Natural killer cell treated with Interleukin-12 subunit alpha and Interleukin-12 subunit beta and Interleukin-15 and Interleukin-18, amount 100 ng/mL, for 72 hours (primary cell): ENCODE measurements at regions not wholly inside any gene's neighbourhood (a gene's known extent, or its start where the extent isn't known, plus 50 kb on each side); places are given as distances from the start of the nearest gene placed in this dataset.

ENCODE experiments used
- ATAC-seq, 2 donors: fragments of 150-1000 bp; cut with Tn5 transposase in 1 of 2; sonication (Bioruptor Pico), chemical (Tn5 transposase) in 1 of 2; 2 replicates each; pipeline ENCODE4 v1.10.0; 2021
- DNase-seq: peaks from one replicate; pipeline ENCODE4 v3.0.0; 2022; ENCODE audit warnings: low spot score
- H3K27ac Mint-ChIP-seq, 2 donors: 1 replicate in 1 of 2; 2 replicates in 1 of 2; pipeline ENCODE4 v1.8.0; 2022; ENCODE audit warnings: mixed read lengths in 2 of 2, mild to moderate bottlenecking in 1 of 2, moderate library complexity in 1 of 2
- H3K27me3 Mint-ChIP-seq, 2 donors: 1 replicate in 1 of 2; 2 replicates in 1 of 2; pipeline ENCODE4 v1.8.0; 2022; ENCODE audit warnings: mixed read lengths in 2 of 2
- H3K36me3 Mint-ChIP-seq: one replicate; pipeline ENCODE4 v1.8.0; 2022; ENCODE audit warnings: mixed read lengths
- H3K4me1 Mint-ChIP-seq, 2 donors: 1 replicate in 1 of 2; 2 replicates in 1 of 2; pipeline ENCODE4 v1.8.0; 2022; ENCODE audit warnings: low read depth in 2 of 2, mixed read lengths in 2 of 2, mild to moderate bottlenecking in 1 of 2
- H3K4me3 Mint-ChIP-seq: one replicate; pipeline ENCODE4 v1.8.0; 2022; ENCODE audit warnings: mixed read lengths
- H3K9me3 Mint-ChIP-seq: 2 replicates; pipeline ENCODE4 v1.8.0; 2022; ENCODE audit warnings: mixed read lengths

DNA sequence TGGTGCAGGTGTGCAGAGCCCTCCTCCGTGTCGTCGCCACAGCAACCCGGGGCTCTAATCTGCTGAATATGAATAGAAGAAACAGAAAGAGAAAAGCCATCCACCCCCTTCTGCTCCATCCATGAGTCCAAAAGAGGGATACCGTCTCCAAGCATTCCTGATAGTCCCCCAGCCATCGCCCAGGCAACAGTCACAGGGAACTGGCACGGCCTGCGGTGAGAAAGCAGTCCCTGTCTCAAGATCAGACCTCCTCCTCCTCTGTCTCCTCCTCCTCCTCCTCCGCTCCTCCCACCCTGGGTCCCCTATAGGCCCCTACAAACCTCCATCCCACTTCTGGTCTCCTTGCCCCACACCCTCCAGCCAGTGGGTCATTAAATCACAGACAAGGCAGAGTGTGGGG lies 308.1 kb upstream of the MPDZ start:
- ATAC-seq (no peak), DNase-seq (no peak)
- Mint-ChIP-seq H3K27me3 (no peaks in the 10 kb centered on the region), H3K36me3 (no peaks in the 10 kb centered on the region), H3K4me1 (no peaks in the 10 kb centered on the region), H3K9me3 (peaks cover 11% of the 10 kb centered on the region), H3K4me3 (no peak overlapping the region), H3K27ac (no peak overlapping the region)

DNA sequence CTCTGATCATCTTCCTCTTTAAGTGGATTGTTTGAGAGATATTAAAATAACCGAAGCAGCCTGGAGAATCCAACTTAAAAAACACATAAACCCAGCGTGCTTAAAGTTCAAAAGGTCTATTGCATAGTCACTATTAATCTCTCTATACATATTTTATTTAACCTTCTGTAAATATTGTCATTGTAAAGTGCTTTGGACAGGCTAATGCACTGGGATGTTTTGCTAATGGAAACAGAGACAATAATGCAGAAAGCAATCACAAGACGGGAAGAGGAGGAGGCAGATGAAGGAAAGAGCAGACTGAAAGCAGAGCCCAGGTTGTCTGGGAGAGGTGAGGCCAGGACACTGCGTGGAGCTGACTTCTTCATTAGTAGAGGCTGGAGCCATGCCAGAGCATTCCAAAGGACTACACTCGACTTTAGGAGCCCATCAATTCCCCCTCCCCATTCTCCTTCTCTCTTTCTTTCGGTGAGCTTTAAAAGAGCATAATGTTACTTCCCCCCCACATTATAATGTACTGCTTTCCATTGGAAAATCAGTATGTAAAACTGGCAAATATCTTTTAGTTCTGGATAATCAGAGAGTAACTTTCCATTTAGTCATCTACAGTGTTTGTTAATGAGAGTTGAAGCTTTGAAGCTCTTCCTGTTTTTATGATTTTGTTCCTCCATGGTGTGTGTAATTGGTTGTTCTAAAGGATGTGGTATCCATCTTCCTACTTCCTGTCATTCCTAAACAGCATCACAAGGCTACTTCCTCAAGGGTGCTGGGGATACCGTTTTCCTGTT lies 307.3 kb upstream of the MPDZ start:
- no peaks in the 10 kb centered on the region for H3K4me1 Mint-ChIP-seq
- no peak overlapping the region for H3K27ac Mint-ChIP-seq
- DNase-seq (no peak), ATAC-seq (no peak)
- no peak overlapping the region for H3K4me3 Mint-ChIP-seq
- H3K27me3 Mint-ChIP-seq, result no peaks in the 10 kb centered on the region
- H3K9me3 Mint-ChIP-seq, result peaks cover 8% of the 10 kb centered on the region
- H3K36me3 Mint-ChIP-seq, result no peaks in the 10 kb centered on the region

DNA sequence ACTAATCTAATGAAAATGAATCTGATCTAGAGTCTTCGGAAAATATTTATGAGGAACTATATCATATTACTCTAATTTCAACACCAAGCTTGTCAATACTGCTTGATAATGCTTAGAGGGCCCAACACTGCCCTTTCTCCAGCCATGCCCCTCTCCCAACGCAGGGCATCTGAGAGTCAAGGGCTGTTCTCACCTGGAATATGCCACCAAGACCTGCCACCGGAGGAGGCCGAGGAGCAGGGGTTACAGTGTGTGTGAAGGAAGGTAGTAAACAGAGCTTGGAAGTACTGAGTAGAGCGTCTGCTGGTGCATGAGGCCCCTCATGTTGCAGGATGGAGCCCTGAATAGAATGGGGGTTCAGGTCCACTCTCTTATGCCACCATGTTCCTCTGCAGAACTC lies 301.3 kb upstream of the MPDZ start:
- no peak overlapping the region for H3K27ac Mint-ChIP-seq

DNA sequence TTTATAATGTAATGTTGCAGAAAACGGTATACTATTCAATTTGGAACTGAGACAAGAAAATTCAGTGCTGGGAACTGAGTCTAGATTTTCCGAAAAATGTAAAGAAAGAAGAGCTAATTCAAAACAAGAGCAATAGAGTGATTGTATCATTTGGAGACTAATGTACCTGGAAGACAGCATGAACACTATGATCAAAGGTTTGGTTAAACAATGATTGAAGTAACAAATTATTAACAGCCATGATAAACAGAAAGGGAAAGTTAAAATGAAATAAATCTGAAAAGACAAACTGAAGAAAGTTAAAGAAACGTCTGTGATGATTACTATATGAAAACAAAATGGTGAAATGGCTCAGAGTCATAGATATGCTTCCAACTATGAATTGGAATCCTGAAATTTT lies 300.6 kb upstream of the MPDZ start:
- Mint-ChIP-seq H3K9me3 (peaks cover 14% of the 10 kb centered on the region), H3K36me3 (no peaks in the 10 kb centered on the region), H3K27ac (no peak overlapping the region), H3K4me3 (no peak overlapping the region), H3K27me3 (no peaks in the 10 kb centered on the region), H3K4me1 (no peaks in the 10 kb centered on the region)
- ATAC-seq (no peak), DNase-seq (no peak)

More for the DNA sequence above, 301.3 kb upstream of the MPDZ start:
- no peak for DNase-seq
- Mint-ChIP-seq H3K9me3 (peaks cover 14% of the 10 kb centered on the region), H3K4me1 (no peaks in the 10 kb centered on the region), H3K27me3 (no peaks in the 10 kb centered on the region), H3K4me3 (no peak overlapping the region), H3K36me3 (no peaks in the 10 kb centered on the region)
- no peak for ATAC-seq

DNA sequence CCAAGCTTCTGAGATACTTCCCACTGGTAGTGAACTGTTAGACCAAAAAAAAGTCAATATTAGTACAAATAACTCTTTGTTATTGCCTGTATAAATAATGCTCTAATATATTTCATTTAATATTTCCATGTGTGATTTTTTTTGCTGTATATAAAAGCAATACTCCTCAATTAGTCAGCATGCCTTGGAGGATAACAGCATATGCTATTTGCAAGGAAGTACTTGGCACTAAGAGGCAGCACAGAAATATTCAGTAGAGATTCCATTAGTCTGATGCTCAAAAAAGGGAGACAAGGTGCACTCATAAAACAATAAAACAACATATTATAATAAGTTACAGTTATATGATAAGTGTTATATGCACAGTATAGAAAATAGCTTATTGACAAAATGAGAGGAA lies 296.6 kb upstream of the MPDZ start:
- H3K36me3 Mint-ChIP-seq, result no peaks in the 10 kb centered on the region
- no peaks in the 10 kb centered on the region for H3K4me1 Mint-ChIP-seq
- ATAC-seq (no peak), DNase-seq (no peak)
- H3K27ac Mint-ChIP-seq, result no peak overlapping the region
- H3K4me3 Mint-ChIP-seq, result no peak overlapping the region
- H3K9me3 Mint-ChIP-seq, result peaks cover 11% of the 10 kb centered on the region
- no peaks in the 10 kb centered on the region for H3K27me3 Mint-ChIP-seq

DNA sequence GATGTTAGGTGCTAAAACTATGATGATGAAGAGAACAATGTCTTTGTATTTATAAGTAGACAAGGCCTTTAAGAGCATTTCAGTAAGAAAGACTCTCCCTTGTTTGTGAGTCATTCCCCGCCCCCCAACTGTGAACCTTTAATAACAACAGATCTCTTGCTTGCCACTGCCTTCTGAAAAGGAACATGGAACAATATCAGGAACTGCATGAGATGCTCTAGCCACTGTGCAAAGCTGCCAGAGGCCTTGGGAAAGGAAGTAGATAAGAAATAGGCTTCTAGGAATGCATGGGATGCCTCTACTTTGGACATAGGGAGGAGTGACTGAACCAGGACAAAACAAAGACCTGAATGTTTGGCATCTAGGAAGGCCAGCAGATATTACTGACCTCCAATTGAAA lies 296.1 kb upstream of the MPDZ start:
- Mint-ChIP-seq H3K27me3 (no peaks in the 10 kb centered on the region), H3K36me3 (no peaks in the 10 kb centered on the region), H3K4me1 (no peaks in the 10 kb centered on the region), H3K4me3 (no peak overlapping the region), H3K27ac (no peak overlapping the region), H3K9me3 (peaks cover 11% of the 10 kb centered on the region)
- DNase-seq, result no peak
- ATAC-seq, result no peak

DNA sequence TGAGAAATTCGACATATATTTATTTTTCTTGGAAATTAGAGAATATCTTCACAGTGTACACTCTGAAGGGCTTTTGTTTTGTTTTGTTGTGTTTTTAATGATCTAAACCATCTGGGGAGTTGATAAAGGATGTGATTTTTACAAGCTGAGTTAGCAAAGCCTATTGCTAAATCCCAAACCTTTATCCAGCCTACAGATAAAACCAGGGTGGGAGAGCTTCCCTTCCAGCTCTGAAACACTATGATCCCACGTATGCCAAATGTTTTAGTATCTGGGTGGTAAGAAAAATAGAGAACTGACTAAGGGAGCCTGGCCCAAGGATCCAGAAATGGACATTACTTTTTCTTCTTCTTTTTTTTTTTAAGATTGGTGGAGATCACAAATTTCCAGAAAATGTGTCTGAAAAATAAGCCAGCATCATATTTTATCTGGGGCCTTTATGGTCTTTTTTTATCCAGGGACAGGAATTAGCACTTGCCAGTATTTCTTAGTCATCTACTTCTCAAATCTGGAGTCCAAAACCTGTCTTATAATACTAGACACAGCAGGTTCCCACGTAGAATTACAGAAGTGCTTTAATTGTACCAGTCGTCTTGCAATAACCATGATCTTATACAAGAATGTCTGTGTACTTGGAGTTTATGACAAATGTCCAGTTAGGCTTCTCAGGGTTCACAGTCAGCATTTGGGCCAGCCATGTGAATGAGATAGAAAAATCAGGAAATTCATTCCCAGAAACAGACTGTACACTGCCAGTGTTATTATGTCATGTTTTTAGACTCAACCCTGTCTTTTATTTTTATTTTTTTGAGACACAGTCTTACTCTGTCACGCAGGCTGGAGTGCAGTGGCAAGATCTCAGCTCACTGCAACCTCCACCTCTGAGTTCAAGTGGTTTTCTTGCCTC lies 290.8 kb upstream of the MPDZ start:
- ATAC-seq, result no peak
- no peaks in the 10 kb centered on the region for H3K4me1 Mint-ChIP-seq
- no peak for DNase-seq
- no peak overlapping the region for H3K4me3 Mint-ChIP-seq
- peaks cover 5% of the 10 kb centered on the region for H3K9me3 Mint-ChIP-seq
- no peaks in the 10 kb centered on the region for H3K27me3 Mint-ChIP-seq
- no peak overlapping the region for H3K27ac Mint-ChIP-seq
- H3K36me3 Mint-ChIP-seq, result no peaks in the 10 kb centered on the region

DNA sequence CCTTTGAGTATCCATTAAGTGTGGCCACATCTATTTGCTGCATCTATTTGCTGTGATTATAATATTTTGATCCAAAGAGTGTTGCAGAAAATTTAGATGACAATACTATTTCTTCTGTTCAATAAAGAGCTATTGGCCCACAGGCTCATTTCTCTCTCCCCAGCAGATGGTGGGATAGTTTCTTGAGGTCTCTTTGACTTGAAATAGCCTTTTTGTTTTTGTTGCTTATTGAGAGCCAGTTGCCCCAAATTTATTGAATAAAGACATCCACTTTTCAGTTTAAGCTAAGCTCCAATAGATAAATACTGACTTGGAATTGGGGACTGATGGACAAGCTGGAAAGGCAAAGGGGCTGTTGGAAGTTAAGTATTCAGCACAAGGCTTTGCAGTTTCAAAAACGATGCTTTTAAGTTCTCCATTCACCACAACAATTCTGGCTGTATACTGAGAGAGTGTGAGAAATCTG lies 290.1 kb upstream of the MPDZ start:
- DNase-seq (no peak), ATAC-seq (no peak)
- Mint-ChIP-seq H3K27me3 (no peaks in the 10 kb centered on the region), H3K9me3 (peaks cover 5% of the 10 kb centered on the region), H3K4me1 (no peaks in the 10 kb centered on the region), H3K27ac (no peak overlapping the region), H3K36me3 (no peaks in the 10 kb centered on the region), H3K4me3 (no peak overlapping the region)

DNA sequence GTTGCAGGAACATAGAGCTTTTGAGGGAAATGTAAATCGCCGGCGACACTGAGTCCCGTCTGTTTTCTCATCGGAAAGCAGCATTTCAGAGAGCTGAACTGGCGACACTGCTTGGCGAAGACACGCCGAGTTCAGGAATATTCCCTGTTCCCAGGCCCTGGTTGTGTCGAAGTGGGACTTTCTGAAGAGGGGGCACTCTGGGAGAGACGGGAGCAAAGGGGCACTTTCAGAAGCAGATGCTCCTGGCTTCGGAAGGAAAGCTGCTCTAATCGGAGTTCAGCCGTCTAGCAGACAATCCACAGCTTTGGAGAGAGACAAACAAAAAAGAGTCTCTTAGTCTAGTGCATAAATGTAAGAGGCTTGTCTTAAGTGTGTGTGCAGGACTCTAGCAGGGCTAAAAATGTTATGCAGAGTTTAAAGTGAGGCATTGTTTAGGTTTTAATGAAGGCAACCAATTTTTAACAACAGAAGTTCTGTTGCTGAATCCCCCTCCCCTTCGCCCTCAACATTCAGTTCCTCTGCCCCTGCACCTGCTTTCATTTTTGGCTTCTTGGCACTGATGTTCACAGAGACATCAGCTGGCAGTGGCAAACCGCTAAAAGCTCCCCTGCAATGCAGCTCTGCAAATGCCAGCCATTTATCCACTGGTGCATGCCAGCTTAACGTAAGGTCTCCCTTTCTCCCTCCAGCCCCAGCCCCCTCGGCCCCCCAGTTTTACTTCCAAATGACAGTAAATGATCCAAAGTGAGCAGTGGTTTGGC lies 289.5 kb upstream of the MPDZ start:
- H3K9me3 Mint-ChIP-seq, result peaks cover 8% of the 10 kb centered on the region
- ATAC-seq (no peak), DNase-seq (no peak)
- H3K27ac Mint-ChIP-seq, result no peak overlapping the region
- no peaks in the 10 kb centered on the region for H3K4me1 Mint-ChIP-seq
- no peaks in the 10 kb centered on the region for H3K36me3 Mint-ChIP-seq
- no peaks in the 10 kb centered on the region for H3K27me3 Mint-ChIP-seq
- H3K4me3 Mint-ChIP-seq, result no peak overlapping the region

DNA sequence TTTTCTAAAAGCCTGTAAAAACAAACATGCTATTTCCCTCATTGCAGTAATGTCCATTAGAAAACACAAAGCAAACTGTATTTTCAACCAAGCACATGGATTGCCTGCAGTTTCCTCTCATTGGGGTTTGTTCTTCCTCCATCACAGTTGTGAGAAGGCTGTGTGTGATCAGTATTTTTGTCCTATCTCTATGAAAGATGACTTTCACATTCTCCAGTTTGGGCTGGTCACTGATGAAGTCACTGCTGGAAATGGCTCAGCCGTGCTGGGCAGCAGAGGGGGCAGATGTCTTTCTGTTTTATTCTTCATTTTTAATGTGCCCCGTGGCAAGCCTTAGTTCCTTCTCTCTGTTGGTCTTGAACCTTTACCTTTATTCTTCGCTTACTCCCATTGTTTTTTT lies 288.9 kb upstream of the MPDZ start:
- no peak overlapping the region for H3K4me3 Mint-ChIP-seq
- no peak for ATAC-seq
- H3K27me3 Mint-ChIP-seq, result no peaks in the 10 kb centered on the region
- no peaks in the 10 kb centered on the region for H3K36me3 Mint-ChIP-seq
- no peaks in the 10 kb centered on the region for H3K4me1 Mint-ChIP-seq
- no peak for DNase-seq
- peaks cover 12% of the 10 kb centered on the region for H3K9me3 Mint-ChIP-seq
- H3K27ac Mint-ChIP-seq, result no peak overlapping the region

DNA sequence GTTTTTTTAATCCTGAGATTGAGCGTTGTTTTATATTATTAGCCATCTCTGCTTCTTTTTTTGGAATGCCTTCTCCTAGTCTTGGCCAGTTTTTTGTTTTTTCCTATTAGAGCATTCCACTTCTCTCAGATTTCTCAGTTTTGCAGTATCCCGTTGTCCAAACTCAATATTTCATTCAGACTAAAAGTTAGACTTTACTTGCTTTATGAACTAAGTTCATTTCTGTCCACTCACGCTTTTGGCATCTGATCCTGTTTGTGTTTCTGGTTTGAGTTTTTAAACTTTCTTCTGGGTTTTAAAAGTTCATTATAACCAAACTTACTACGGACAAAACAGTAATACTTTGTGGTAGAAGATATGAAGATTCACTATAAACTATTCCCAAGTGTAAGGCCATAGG lies 288.3 kb upstream of the MPDZ start:
- H3K4me3 Mint-ChIP-seq, result no peak overlapping the region

DNA sequence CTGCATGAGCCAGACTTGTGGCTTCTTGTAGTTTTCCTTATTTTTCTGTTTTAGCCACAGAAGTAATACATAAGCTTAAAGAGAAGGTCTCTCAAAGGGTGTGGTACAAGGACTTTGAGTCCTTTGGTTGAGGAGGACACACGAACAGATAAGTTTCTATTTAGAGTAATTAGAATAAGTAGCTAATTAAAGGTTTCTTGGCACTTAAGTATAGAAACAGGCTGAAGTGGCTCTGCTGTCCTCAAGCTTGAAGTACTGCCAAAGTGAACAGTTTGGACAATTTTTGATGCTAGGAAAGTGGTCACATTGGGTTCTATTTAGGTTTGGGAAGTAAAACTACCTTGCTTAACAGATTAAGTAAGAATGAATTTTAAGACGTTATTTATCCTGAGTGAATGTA lies 278.3 kb upstream of the MPDZ start:
- no peaks in the 10 kb centered on the region for H3K4me1 Mint-ChIP-seq
- no peaks in the 10 kb centered on the region for H3K36me3 Mint-ChIP-seq
- DNase-seq, result no peak
- H3K9me3 Mint-ChIP-seq, result peaks cover 1% of the 10 kb centered on the region
- H3K27me3 Mint-ChIP-seq, result no peaks in the 10 kb centered on the region
- no peak overlapping the region for H3K27ac Mint-ChIP-seq
- ATAC-seq, result no peak
- no peak overlapping the region for H3K4me3 Mint-ChIP-seq

More for the DNA sequence above, 288.3 kb upstream of the MPDZ start:
- H3K36me3 Mint-ChIP-seq, result no peaks in the 10 kb centered on the region
- no peak overlapping the region for H3K27ac Mint-ChIP-seq
- ATAC-seq, result no peak
- no peaks in the 10 kb centered on the region for H3K4me1 Mint-ChIP-seq
- DNase-seq, result no peak
- H3K9me3 Mint-ChIP-seq, result peaks cover 13% of the 10 kb centered on the region
- no peaks in the 10 kb centered on the region for H3K27me3 Mint-ChIP-seq

DNA sequence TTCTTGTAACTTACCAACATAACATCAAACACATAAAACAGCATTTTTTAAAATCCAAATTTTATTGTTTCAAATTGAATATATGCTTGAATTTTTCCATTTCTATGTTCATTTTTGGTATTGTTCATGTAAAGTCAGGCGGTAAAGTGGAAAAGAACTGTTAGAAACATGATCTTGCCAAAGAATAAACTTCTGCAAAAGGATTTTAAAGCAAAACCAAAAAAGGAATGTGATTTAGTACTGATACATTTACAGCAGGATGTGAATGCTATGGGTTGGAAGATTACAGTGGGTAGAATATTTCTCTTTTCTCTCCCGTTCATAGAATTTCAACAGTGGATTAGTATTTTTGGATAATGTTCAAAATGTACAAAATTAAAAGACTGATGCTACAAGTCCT lies 277.2 kb upstream of the MPDZ start:
- no peak overlapping the region for H3K4me3 Mint-ChIP-seq
- H3K36me3 Mint-ChIP-seq, result no peaks in the 10 kb centered on the region
- H3K9me3 Mint-ChIP-seq, result no peaks in the 10 kb centered on the region
- H3K27me3 Mint-ChIP-seq, result no peaks in the 10 kb centered on the region
- no peak overlapping the region for H3K27ac Mint-ChIP-seq
- ATAC-seq, result no peak
- no peak for DNase-seq
- no peaks in the 10 kb centered on the region for H3K4me1 Mint-ChIP-seq
